H1 (cell line): ENCODE measurements at regions not wholly inside any gene's neighbourhood (a gene's known extent, or its start where the extent isn't known, plus 50 kb on each side); places are given as distances from the start of the nearest gene placed in this dataset.

Source experiments
- BCL11A ChIP-seq, 2 experiments: IDR thresholded peaks; one replicate each; pipeline ENCODE4 v1.6.1; 2011; ENCODE audit warnings: low read depth in 2 of 2, low read length in 2 of 2, mild to moderate bottlenecking in 2 of 2
- TF ChIP-seq, protein P1 (sequence below): IDR thresholded peaks from 2 replicates; pipeline ENCODE4 v1.6.1; 2012; ENCODE audit warnings: inconsistent platforms

DNA sequence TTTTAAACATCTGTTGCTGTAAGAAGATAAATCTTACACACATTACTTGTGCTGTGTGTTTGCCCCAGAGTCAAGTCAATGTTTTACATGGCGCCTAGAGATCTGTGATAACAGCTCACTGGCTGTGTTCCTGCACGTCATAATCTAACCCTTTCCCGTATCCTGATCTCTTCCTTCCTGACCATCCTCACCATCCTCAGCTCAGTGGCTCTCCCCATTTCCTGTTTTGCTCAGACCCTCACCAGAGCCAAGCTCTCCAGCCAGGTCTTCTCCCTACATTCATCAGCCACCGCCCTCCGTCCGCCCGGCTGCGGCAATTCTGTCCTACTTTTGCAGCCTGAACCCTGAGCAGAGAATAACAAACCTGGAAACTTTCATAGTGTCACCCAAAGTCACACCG, 824.7 kb downstream of the USP25 start (continued):
- TF ChIP-seq, protein P1, sequence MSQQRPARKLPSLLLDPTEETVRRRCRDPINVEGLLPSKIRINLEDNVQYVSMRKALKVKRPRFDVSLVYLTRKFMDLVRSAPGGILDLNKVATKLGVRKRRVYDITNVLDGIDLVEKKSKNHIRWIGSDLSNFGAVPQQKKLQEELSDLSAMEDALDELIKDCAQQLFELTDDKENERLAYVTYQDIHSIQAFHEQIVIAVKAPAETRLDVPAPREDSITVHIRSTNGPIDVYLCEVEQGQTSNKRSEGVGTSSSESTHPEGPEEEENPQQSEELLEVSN, result no peak
- TF ChIP-seq BCL11A (IDR thresholded peaks at IDR 0.05; ENCODE audit: low read depth in 2 of 2, low read length in 2 of 2), result no peak
